GM19043 (cell line): ENCODE measurements at regions not wholly inside any gene's neighbourhood (a gene's known extent, or its start where the extent isn't known, plus 50 kb on each side); places are given as distances from the start of the nearest gene placed in this dataset.
"Not testable (repeated sequence)": the region's sequence is repeated elsewhere in the genome, so short reads cannot be mapped to it uniquely, and the experiment has no call there.

Source experiments
- ATAC-seq: cut with Tn5 transposase; IDR thresholded peaks from one replicate; pipeline ENCODE4 v1.9.1; 2021; ENCODE audit warnings: low read depth; ENCODE audit not compliant: unreplicated experiment

- no peak for ATAC-seq
These were observed 57.9 kb downstream of the DNAJB9 start for GRCh38 chr7:108627476-108628051.

GRCh38 chr7:108628678-108629077 lies 59.0 kb downstream of the DNAJB9 start:
- no peak for ATAC-seq

GRCh38 chr7:108629651-108630400 lies 60.2 kb downstream of the DNAJB9 start:
- no peak for ATAC-seq

- ATAC-seq: no peak
These were observed 64.4 kb downstream of the DNAJB9 start for GRCh38 chr7:108634036-108634435.

- no peak for ATAC-seq
These were observed 64.9 kb downstream of the DNAJB9 start for GRCh38 chr7:108634535-108634934.

- no peak for ATAC-seq
These were observed 67.5 kb downstream of the DNAJB9 start for GRCh38 chr7:108637049-108637621.

GRCh38 chr7:108642126-108642525 lies 72.5 kb downstream of the DNAJB9 start:
- no peak for ATAC-seq

- no peak for ATAC-seq
These were observed 73.5 kb downstream of the DNAJB9 start for GRCh38 chr7:108643136-108643535.

GRCh38 chr7:108648989-108649388 lies 79.3 kb downstream of the DNAJB9 start:
- no peak for ATAC-seq

- ATAC-seq: no peak
These were observed 80.8 kb downstream of the DNAJB9 start for GRCh38 chr7:108650467-108650866.

- no peak for ATAC-seq
These were observed 83.2 kb downstream of the DNAJB9 start for GRCh38 chr7:108652886-108653285.

- ATAC-seq: no peak
These were observed 83.9 kb downstream of the DNAJB9 start for GRCh38 chr7:108653526-108653925.

GRCh38 chr7:108657140-108657726 lies 87.6 kb downstream of the DNAJB9 start:
- not testable (repeated sequence) for ATAC-seq

GRCh38 chr7:108659261-108659660 lies 89.6 kb downstream of the DNAJB9 start:
- no peak for ATAC-seq

- ATAC-seq: no peak
These were observed 90.2 kb downstream of the DNAJB9 start for GRCh38 chr7:108659867-108660266.

- no peak for ATAC-seq
These were observed 90.8 kb downstream of the DNAJB9 start for GRCh38 chr7:108660465-108660864.

GRCh38 chr7:108662783-108663362 lies 93.2 kb downstream of the DNAJB9 start:
- ATAC-seq: no peak

GRCh38 chr7:108663701-108664100 lies 94.0 kb downstream of the DNAJB9 start:
- ATAC-seq: no peak

- ATAC-seq: no peak
These were observed 97.5 kb downstream of the DNAJB9 start for GRCh38 chr7:108667216-108667615.

GRCh38 chr7:108669958-108670357 lies 100.3 kb downstream of the DNAJB9 start:
- ATAC-seq: no peak

- ATAC-seq: not testable (repeated sequence)
These were observed 104.0 kb downstream of the DNAJB9 start for GRCh38 chr7:108673699-108674098.
